Right lobe of liver (tissue), 6 donors: ENCODE measurements at regions not wholly inside any gene's neighbourhood (a gene's known extent, or its start where the extent isn't known, plus 50 kb on each side); places are given as distances from the start of the nearest gene placed in this dataset.

ENCODE experiments used
- ATAC-seq, 4 donors: fragments of 200-7000 bp; cut with Tn5 transposase; one replicate each; pipeline ENCODE4 v1.9.1; 2020; ENCODE audit warnings: mild to moderate bottlenecking in 4 of 4, moderate library complexity in 4 of 4
- DNase-seq, 3 donors: peaks; one replicate each; pipeline ENCODE4 v3.0.0-alpha.2; 2020
- H3K27ac ChIP-seq, 3 donors: fragments of 200-600 bp; one replicate each; pipeline ENCODE4 v1.8.0; 2022
- H3K27me3 ChIP-seq, 2 donors: fragments of 200-600 bp; one replicate each; pipeline ENCODE4 v1.8.0; 2022
- H3K36me3 ChIP-seq, 4 donors: fragments of 200-600 bp; sonication (generic) in 1 of 4; one replicate each; pipeline versions ENCODE4 v1.5.1 to v1.8.0; 2017 to 2022; ENCODE audit warnings: control low read depth in 1 of 4
- H3K4me1 ChIP-seq, 4 donors: fragments of 200-600 bp; sonication (generic) in 1 of 4; one replicate each; pipeline versions ENCODE4 v1.5.1 to v1.8.0; 2017 to 2022; ENCODE audit warnings: control low read depth in 1 of 4
- H3K4me3 ChIP-seq, 3 donors: fragments of 200-600 bp; one replicate each; pipeline ENCODE4 v1.8.0; 2022
- H3K9me3 ChIP-seq, 4 donors: fragments of 200-600 bp; sonication (generic) in 1 of 4; one replicate each; pipeline versions ENCODE4 v1.5.1 to v1.8.0; 2017 to 2022; ENCODE audit warnings: control low read depth in 1 of 4
- POLR2A ChIP-seq: fragments of 450-650 bp; IDR thresholded peaks from one replicate; pipeline ENCODE4 v1.6.1; 2017; ENCODE audit warnings: antibody characterized with exemption, mild to moderate bottlenecking
- WGBS: methylation state at CpG from one replicate; pipeline ENCODE4 v1.1.6; 2018; ENCODE audit warnings: low coverage, low lambda C conversion rate; ENCODE audit not compliant: insufficient coverage; ENCODE audit errors: missing lambda C conversion rate; 5-methylcytosine and 5-hydroxymethylcytosine counted together
- intact Hi-C, 2 donors: fragments of 100-400 bp; cut with DNase I; formaldehyde crosslinking; loops; one replicate each; pipeline versions ENCODE4 v1.11.2 to v1.14.1; 2022
- TF ChIP-seq, protein P1 (sequence below), 4 donors: fragments of 200-600 bp in 3 of 4; fragments of 450-650 bp in 1 of 4; IDR thresholded peaks; one replicate each; pipeline versions ENCODE4 v1.5.1 to v1.8.0; 2016 to 2022; ENCODE audit warnings: antibody characterized with exemption in 4 of 4, mild to moderate bottlenecking in 2 of 4
- donor health status: DM: no; HTN: yes; CAD: no.
- donor health status: DM: no; HTN: no; CAD: no.
- donor health status: DM: no; HTN: no; CAD: no.
- donor health status: DM: no; HTN: yes; CAD: no.
- donor health status: DM: no; HTN: yes; CAD: no.

DNA sequence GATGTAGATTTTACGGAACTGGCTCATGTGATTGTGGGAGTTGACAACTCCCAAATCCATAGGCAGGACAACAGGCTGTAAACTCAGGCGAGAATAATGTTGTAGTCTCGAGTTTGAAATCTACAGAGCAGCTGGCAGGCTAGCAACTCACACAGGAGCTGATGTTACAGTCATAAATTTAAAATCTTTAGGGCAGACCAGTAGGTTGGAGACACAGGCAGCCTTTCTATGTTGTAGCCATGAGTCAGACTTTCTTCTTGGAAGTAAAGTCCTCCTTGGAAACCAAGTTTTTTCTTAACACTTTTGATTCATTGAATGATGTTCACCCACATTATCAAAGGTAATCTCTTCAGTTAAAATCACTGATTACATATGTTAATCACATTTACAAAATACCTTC, 89.1 kb upstream of the ALCAM start:
- ATAC-seq (no peak), DNase-seq (no peak)
- 100% methylated on average over 3 of the region's 3 CpGs for WGBS
- no peak overlapping the region for H3K27ac ChIP-seq
- H3K4me1 ChIP-seq = no peaks in the 10 kb centered on the region
- H3K4me3 ChIP-seq = no peak overlapping the region
- TF ChIP-seq, protein P1, sequence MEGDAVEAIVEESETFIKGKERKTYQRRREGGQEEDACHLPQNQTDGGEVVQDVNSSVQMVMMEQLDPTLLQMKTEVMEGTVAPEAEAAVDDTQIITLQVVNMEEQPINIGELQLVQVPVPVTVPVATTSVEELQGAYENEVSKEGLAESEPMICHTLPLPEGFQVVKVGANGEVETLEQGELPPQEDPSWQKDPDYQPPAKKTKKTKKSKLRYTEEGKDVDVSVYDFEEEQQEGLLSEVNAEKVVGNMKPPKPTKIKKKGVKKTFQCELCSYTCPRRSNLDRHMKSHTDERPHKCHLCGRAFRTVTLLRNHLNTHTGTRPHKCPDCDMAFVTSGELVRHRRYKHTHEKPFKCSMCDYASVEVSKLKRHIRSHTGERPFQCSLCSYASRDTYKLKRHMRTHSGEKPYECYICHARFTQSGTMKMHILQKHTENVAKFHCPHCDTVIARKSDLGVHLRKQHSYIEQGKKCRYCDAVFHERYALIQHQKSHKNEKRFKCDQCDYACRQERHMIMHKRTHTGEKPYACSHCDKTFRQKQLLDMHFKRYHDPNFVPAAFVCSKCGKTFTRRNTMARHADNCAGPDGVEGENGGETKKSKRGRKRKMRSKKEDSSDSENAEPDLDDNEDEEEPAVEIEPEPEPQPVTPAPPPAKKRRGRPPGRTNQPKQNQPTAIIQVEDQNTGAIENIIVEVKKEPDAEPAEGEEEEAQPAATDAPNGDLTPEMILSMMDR (IDR thresholded peaks at IDR 0.05) = no peak
- no peak for TF ChIP-seq POLR2A
- intact Hi-C loops = no loop called here
- H3K36me3 ChIP-seq = no peaks in the 10 kb centered on the region
- no peaks in the 10 kb centered on the region for H3K9me3 ChIP-seq
- H3K27me3 ChIP-seq = no peaks in the 10 kb centered on the region

DNA sequence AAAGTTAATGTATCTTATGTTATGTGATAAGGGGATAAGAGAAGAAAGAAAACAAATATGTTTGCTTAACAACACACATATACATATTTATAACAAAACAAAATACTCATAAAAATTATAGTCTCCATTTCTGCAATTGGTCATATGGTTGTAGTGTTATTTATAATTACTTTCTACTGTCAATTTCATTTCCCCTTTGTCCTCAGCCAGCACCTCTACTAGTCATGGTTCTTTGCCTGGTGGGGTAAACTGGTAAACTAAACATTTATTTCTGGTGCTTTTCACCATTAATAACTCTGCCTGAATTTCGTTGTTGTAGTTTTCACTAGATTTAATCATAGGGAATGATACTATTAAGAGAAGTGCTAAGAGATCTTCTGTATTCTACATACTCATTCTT, 88.0 kb upstream of the ALCAM start:
- TF ChIP-seq POLR2A = no peak
- TF ChIP-seq, protein P1 (IDR thresholded peaks at IDR 0.05) = no peak
- 38% methylated on average over 1 of the region's 1 CpG for WGBS
- DNase-seq (no peak), ATAC-seq (no peak)
- Histone ChIP-seq H3K27me3 (no peaks in the 10 kb centered on the region), H3K9me3 (no peaks in the 10 kb centered on the region), H3K4me1 (no peaks in the 10 kb centered on the region), H3K4me3 (no peak overlapping the region), H3K36me3 (no peaks in the 10 kb centered on the region), H3K27ac (no peak overlapping the region)
- intact Hi-C loops = no loop called here

DNA sequence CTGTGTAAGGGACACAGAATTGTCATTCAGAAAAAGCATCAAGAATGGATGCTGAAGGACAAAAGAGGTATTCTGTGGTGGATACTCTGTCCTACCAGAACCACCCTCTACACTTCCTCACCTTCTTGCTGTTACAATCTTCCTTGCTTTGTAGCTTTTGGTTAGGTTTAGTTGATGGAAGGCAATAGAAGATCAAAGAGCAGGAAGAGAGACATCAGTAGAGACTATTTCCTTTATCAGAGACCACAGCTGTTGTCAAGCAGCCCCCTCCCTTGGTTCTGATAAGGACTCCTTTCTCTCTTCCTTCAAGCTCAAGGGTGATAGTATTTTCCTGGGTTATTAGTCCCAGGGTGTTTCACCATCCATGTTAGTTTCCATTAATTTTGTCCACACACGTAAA, 84.7 kb upstream of the ALCAM start:
- Histone ChIP-seq H3K9me3 (no peaks in the 10 kb centered on the region), H3K4me3 (no peak overlapping the region), H3K36me3 (no peaks in the 10 kb centered on the region), H3K4me1 (no peaks in the 10 kb centered on the region), H3K27ac (no peak overlapping the region), H3K27me3 (no peaks in the 10 kb centered on the region)
- intact Hi-C loops = no loop called here
- 29% methylated on average over 1 of the region's 1 CpG for WGBS
- DNase-seq (no peak), ATAC-seq (no peak)
- TF ChIP-seq, protein P1 (IDR thresholded peaks at IDR 0.05) = no peak
- TF ChIP-seq POLR2A = no peak

DNA sequence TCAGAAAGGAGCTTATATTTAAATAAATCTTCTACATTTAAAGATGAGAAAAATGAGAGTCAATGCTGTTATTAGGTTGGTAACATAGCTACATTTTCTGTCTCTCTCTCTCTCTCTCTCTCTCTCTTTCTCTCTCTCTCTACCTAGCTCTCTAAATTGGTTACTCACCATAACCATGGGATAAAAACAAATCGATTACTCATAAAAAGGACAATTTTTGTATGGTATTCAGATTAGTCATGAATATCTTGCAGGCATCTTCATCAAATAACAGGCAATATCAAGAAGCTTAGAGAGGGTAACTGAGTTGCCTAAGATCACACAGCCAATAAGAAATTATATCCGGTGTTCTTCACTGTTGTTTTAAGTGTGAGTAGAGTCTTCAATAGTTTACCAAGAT, 81.8 kb upstream of the ALCAM start:
- Histone ChIP-seq H3K27ac (no peak overlapping the region), H3K27me3 (no peaks in the 10 kb centered on the region), H3K4me3 (no peak overlapping the region), H3K36me3 (no peaks in the 10 kb centered on the region), H3K9me3 (no peaks in the 10 kb centered on the region), H3K4me1 (no peaks in the 10 kb centered on the region)
- 69% methylated on average over 2 of the region's 2 CpGs for WGBS
- intact Hi-C loops = no loop called here
- ATAC-seq (no peak), DNase-seq (no peak)
- no peak for TF ChIP-seq POLR2A
- TF ChIP-seq, protein P1 (IDR thresholded peaks at IDR 0.05) = no peak

DNA sequence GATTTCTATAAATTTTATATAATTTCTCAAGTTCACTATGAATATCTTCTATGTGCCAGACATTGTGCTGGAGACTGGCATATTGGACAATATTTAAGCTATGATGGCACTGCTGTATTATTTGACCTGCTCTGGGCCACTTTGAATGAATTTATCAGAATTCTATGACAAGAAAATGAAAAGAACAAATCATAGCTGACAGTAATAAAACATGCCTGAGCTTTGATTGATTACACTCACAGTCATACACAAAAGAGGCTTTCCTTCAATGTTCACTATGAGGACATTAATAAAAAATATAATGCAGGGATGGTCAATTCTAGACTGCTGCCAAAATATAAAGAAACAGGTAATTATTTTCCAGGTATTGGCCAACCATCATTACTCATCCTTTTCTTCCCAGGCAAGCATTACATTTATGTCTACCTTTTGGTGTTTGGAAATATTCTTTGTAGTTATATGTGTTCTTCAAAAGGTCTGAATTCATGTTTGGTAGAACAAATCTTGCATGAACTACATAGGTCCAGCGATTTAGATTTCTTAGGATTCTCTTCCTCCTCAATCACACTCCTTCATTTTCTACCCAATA, 81.0 kb upstream of the ALCAM start:
- Histone ChIP-seq H3K27ac (no peak overlapping the region), H3K9me3 (no peaks in the 10 kb centered on the region), H3K36me3 (no peaks in the 10 kb centered on the region), H3K4me3 (no peak overlapping the region), H3K4me1 (no peaks in the 10 kb centered on the region), H3K27me3 (no peaks in the 10 kb centered on the region)
- DNase-seq (no peak), ATAC-seq (no peak)
- WGBS = 85% methylated on average over 1 of the region's 1 CpG
- TF ChIP-seq POLR2A = no peak
- TF ChIP-seq, protein P1 (IDR thresholded peaks at IDR 0.05) = no peak
- intact Hi-C loops = no loop called here
